ENCODE measurements at regions not wholly inside any gene's neighbourhood (a gene's known extent, or its start where the extent isn't known, plus 50 kb on each side); places are given as distances from the start of the nearest gene placed in this dataset.

GRCh38 chr13:103757361-103757760, 691.1 kb upstream of the SLC10A2 start:
- no peak for TF ChIP-seq CTCF (IDR thresholded peaks at IDR 0.05; ENCODE audit: insufficient read depth, low read length, poor library complexity, severe bottlenecking)
- no peaks in the 10 kb centered on the region for H3K36me3 ChIP-seq (ENCODE audit: control insufficient read depth, insufficient read depth, low read length)
- no peak overlapping the region for H3K4me3 ChIP-seq (replicated peaks; ENCODE audit: low read depth, low read length)
- DNase-seq (ENCODE audit: extremely low read depth, insufficient read length) = peak; percentile 4
- H3K27me3 ChIP-seq (replicated peaks; ENCODE audit: control insufficient read depth, insufficient read depth, low read length) = no peaks in the 10 kb centered on the region

- Histone ChIP-seq H3K36me3 (ENCODE audit: control insufficient read depth, insufficient read depth, low read length) (no peaks in the 10 kb centered on the region), H3K4me3 (replicated peaks; ENCODE audit: low read depth, low read length) (no peak overlapping the region), H3K27me3 (replicated peaks; ENCODE audit: control insufficient read depth, insufficient read depth, low read length) (no peaks in the 10 kb centered on the region)
- TF ChIP-seq CTCF (IDR thresholded peaks at IDR 0.05; ENCODE audit: insufficient read depth, low read length, poor library complexity, severe bottlenecking) = no peak
- no peak for DNase-seq (ENCODE audit: extremely low read depth, insufficient read length)
Measured at GRCh38 chr13:103754783-103755182, 688.6 kb upstream of the SLC10A2 start.

GRCh38 chr13:103734837-103735236, 668.6 kb upstream of the SLC10A2 start:
- H3K27me3 ChIP-seq (replicated peaks; ENCODE audit: control insufficient read depth, insufficient read depth, low read length) = no peaks in the 10 kb centered on the region
- no peak for DNase-seq (ENCODE audit: extremely low read depth, insufficient read length)
- no peak for TF ChIP-seq CTCF (IDR thresholded peaks at IDR 0.05; ENCODE audit: insufficient read depth, low read length, poor library complexity, severe bottlenecking)
- H3K36me3 ChIP-seq (ENCODE audit: control insufficient read depth, insufficient read depth, low read length) = no peaks in the 10 kb centered on the region
- H3K4me3 ChIP-seq (replicated peaks; ENCODE audit: low read depth, low read length) = no peak overlapping the region

- no peak for TF ChIP-seq CTCF (IDR thresholded peaks at IDR 0.05; ENCODE audit: insufficient read depth, low read length, poor library complexity, severe bottlenecking)
- Histone ChIP-seq H3K4me3 (replicated peaks; ENCODE audit: low read depth, low read length) (no peak overlapping the region), H3K36me3 (ENCODE audit: control insufficient read depth, insufficient read depth, low read length) (no peaks in the 10 kb centered on the region), H3K27me3 (replicated peaks; ENCODE audit: control insufficient read depth, insufficient read depth, low read length) (no peaks in the 10 kb centered on the region)
- DNase-seq (ENCODE audit: extremely low read depth, insufficient read length) = no peak
Measured at GRCh38 chr13:103731959-103732358, 665.7 kb upstream of the SLC10A2 start.

GRCh38 chr13:103730407-103730806, 664.2 kb upstream of the SLC10A2 start:
- DNase-seq (ENCODE audit: extremely low read depth, insufficient read length) = no peak
- no peak for TF ChIP-seq CTCF (IDR thresholded peaks at IDR 0.05; ENCODE audit: insufficient read depth, low read length, poor library complexity, severe bottlenecking)
- Histone ChIP-seq H3K4me3 (replicated peaks; ENCODE audit: low read depth, low read length) (no peak overlapping the region), H3K27me3 (replicated peaks; ENCODE audit: control insufficient read depth, insufficient read depth, low read length) (no peaks in the 10 kb centered on the region), H3K36me3 (ENCODE audit: control insufficient read depth, insufficient read depth, low read length) (no peaks in the 10 kb centered on the region)

- no peak for DNase-seq (ENCODE audit: extremely low read depth, insufficient read length)
- TF ChIP-seq CTCF (IDR thresholded peaks at IDR 0.05; ENCODE audit: insufficient read depth, low read length, poor library complexity, severe bottlenecking) = no peak
- Histone ChIP-seq H3K36me3 (ENCODE audit: control insufficient read depth, insufficient read depth, low read length) (no peaks in the 10 kb centered on the region), H3K4me3 (replicated peaks; ENCODE audit: low read depth, low read length) (no peak overlapping the region), H3K27me3 (replicated peaks; ENCODE audit: control insufficient read depth, insufficient read depth, low read length) (no peaks in the 10 kb centered on the region)
Measured at GRCh38 chr13:103726808-103727207, 660.6 kb upstream of the SLC10A2 start.
